ENCODE measurements at regions not wholly inside any gene's neighbourhood (a gene's known extent, or its start where the extent isn't known, plus 50 kb on each side); places are given as distances from the start of the nearest gene placed in this dataset.

DNA sequence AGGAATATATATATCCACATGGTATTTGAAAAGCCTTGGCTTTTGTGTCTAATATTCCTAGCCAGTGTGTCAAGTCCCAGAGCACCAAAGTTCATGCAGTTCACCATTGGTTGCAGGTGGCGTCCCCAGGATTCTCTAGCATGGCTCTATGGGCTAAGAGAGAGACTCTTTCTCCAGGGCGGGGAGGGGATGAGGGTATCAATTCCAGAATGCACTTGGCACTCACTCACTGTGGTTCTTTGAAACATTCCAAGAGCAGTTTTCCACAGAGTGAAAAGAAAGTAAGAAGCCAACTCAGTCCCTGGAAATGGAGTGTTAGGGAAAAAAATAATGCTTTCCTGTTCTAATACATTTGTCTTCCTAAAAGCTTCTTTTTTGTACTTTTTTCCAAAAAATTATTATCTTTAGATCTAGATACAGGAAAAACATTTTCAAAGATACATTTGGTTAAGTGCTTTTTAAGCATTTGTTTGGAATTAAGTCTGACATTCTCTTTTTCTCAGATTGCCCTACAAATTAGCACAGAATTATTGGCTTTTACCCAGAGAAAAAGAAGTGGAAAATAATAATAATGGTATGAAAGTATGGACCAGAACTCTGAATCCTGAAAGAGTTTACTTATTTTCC, 239.9 kb downstream of the PAX3 start:
- DNase-seq (ENCODE audit: low read depth), result no peak

DNA sequence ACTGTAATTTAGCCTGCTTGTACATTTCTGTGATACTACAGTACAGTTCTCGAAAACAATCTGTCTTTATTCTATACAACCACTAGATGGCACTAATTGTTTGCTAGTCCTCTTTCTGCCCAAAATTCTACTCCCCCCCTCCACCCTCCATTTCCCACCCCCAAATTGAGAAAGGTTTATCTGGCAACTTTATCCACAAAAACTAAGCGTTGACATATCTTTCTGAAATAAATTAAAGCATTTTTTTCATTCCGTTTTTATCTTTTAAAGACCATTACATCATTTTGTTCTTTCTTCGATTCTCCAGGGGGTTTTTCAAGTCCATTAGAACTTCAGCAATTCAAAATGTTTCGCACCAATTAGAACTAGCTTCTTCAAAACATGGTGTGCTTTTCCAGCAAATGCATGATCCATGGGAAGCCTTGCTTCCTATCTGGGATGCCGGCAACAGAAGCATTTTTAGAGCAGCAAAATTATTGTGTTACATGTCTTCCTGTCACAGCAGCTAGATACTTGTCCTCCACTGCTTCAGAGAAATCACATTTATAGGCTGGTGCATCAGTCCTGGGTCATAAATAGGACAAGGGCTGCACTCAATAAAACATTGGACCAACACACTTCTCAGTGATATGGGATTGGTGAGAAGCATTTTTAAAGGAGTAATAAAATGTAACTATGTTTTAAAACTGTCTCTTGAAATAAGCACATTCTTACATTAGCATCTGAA, 241.3 kb downstream of the PAX3 start:
- DNase-seq (ENCODE audit: low read depth), result peak; percentile 19

DNA sequence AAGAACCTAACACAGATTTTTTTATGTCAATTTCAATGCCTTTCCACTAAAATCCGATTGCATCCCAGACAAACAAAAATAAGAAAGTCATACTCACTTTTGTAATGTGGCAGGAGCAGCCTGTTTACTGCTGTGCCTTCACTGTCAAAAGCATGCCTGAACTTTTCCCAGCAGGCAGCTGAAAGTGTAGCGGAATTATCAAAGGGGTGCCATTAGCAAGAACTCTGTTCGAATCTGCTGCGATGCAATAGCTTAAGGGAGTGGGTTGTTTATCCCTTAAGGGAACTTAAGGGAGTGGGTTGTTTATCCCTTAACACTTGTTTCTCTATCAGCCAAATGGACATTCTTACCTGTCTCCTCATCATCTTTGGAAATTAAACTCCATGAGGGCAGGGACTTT, 243.5 kb downstream of the PAX3 start:
- no peak for DNase-seq (ENCODE audit: low read depth)

DNA sequence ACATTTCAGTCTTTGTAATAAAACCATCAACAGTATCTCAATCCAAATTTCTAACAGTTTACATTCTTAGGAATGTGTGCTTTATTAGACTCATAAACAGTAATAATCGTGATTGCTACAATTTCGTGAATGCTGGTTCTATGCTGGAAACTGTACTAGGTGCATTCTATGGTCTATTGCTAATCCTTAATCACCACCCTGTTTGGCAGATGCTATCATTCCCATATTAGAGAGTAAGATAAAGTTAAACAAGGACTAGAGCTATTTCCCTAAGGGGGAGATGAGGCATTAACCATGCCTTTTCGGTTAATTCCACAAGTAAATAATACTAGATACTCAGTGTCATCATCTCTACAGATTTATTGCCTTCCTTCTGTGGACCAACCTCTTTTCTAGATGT, 244.0 kb downstream of the PAX3 start:
- peak; percentile 32 for DNase-seq (ENCODE audit: low read depth)

DNA sequence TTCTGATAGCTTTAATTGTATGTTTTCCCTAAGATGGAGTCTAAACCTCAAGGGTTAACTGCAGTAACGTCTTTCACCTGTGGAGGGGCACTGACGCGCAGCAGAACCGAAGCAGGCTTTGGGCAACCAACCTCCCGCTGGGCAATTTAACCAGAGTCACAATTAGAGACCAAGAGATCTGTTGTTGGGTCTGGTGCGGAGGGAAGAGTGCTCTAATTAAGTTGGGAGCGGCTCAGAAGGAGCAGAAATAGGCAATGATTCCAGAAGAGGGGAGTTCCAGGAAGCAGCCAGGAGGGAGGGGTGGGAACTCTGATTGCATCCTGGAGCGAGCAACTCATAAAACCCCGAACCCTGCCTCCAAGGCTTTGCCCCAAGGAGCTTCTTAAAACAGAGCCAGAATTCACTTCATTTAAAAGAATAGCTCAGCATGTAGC, 245.8 kb downstream of the PAX3 start:
- DNase-seq (ENCODE audit: low read depth), result peak; percentile 16

DNA sequence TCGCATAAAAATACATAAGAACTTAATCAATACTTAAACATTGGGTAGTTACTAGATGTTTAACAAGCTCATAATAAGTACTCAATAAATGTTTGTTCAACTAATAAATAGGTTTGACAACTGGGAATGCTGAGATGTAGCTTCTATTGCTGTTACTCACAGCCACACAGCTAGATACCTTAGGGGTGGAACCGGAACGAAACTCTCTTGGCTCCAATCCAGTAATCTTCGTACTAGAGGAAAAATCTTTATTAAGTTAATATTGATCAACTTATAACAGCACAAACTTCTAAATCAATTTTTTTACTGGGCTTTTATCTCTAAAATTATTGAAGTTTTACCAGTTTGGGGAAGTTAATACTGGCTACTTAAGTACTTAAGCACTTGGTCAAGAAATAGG, 247.8 kb downstream of the PAX3 start:
- DNase-seq (ENCODE audit: low read depth), result no peak

DNA sequence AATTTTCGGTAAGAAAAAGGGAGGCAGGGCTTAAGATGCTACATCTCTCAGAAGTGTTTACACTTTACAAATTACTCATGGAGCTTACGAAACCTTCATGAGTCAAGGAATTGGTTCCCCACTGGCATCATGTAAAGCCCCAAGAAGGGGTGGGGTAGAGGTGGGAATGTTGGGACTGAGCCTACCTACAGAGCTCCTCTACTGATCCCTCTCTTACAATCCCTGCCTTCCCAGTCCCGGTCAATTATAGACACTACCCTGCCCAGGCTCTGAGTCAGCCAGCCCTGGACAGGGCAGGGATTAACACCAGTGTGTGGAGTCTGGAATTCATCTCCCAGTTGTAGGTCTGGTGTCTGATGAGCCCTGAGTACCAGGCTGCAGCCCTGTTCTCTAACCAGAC, 248.9 kb downstream of the PAX3 start:
- peak; percentile 65 for DNase-seq (ENCODE audit: low read depth)

DNA sequence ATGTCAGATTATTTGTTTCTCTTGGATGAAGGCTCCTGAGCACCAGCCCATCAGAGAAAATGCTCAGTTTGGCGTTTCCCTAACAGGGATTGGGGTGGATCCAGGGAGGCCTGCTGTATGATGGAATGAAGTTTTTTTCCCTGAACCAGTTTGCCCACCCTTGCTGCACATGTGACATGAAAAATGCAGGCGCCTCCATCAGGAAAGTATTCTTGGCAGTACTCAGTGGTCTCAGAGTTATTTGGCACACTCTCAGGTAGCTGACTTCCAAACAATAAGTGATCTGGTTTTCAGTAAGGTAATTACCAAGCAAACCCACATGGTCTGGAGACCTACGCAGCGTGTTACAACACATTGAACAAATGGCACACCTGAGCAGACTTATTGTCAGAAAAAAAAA, 254.9 kb downstream of the PAX3 start:
- DNase-seq (ENCODE audit: low read depth), result no peak

DNA sequence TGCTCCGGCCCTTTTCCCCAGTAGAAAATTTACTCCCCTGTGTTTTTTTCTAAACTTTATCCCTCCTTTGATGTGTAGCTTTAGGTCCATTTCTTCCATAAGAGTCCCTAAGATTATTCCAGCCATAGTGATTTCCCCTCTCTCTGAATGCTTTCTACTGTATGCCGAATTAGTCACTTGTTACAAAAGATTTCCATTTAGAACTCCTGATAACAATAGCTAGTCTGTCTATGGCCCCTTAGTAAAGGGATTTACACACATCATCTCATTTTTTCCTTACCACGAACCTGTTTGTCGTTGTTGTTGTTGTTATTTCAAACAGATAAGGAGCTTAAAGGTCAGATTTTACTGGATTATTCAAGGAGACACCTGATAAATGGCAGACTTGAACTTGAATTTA, 256.1 kb downstream of the PAX3 start:
- no peak for DNase-seq (ENCODE audit: low read depth)

DNA sequence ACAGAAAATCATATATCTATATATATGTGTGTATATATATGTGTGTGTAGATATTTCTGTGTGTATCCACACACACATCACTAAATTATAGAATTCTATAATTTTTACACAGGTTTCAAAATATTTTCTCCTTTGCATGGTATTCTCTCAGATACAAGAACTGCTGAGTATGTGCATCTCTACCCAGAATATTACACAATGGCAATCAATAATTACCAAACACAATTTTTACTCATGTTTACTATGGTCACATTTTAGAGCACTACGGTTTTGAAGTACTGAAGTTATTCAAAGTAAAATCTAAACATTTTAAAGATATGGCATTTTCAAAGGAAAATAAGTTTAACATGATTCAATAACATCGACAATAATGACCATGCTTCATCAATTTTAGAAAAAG, 258.5 kb downstream of the PAX3 start:
- no peak for DNase-seq (ENCODE audit: low read depth)

DNA sequence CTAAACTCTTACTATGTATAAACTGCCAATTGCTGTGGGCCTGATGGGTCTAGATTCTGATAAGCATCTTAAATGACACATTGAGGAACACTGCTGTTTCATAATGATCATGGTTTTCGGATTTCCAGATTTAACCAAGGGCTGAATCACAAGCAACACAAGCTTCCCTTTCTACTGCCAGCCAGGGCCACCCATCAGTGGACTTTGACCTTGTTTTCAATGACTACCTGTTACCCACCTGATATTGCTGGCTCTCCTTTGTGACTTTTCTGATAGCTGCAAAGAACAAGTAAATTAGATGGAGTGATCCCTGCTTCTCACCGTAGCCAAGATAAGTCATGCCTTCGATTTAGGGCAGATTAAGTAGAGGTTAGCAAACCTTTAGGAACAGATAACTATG, 259.0 kb downstream of the PAX3 start:
- DNase-seq (ENCODE audit: low read depth), result no peak

DNA sequence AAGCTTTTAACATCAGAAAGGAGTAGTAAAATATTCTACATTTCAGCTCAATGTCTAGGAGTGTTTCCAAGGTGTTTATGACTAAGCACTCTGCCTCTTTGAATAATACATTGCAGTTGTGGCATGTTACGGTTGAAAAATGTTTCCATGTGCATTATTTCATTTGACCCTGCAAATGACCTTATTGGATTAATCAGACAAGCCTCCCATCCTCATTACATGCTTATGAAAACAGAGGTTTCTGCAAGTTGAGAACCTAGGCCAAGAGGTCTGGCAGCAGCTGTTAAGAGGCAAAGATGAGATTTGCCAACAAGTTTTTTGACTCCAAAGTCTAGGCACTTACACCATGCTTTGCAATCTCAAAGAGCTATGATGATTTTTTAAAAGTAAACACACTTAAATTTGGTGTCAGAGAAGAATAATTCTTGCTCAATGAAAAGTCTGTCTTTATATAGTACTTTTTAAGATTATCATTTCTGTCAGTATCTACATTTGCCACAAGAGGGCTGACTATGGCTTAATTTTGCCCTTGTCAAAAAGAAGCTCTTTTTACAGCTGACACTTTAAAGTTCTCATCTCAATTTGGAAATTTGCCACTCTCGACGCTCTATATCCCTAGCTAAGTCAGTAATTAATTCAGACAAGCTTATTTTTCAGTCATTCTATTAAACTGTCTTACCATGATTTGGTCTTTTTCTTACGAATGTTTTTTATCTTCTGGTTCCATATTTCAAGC, 260.6 kb downstream of the PAX3 start:
- DNase-seq (ENCODE audit: low read depth), result peak; percentile 30

DNA sequence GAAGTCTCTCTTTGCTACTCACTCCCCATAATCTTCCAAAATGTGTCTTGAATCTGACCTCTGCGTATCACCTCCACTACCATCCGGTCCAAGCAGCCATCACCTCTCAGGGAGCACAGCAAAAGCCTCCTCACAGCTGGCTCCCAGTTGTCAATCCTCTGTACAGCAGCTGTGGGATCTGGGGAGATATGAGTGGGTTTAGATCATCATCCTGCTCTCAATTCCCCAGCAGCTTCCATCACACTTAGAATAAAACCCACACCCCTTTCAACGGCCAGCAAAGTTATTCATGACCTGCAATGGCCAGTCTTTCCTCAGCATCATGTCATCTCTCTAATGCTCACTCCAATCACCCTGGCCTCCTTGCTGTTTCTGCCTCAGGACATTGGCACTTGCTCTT, 261.6 kb downstream of the PAX3 start:
- no peak for DNase-seq (ENCODE audit: low read depth)

DNA sequence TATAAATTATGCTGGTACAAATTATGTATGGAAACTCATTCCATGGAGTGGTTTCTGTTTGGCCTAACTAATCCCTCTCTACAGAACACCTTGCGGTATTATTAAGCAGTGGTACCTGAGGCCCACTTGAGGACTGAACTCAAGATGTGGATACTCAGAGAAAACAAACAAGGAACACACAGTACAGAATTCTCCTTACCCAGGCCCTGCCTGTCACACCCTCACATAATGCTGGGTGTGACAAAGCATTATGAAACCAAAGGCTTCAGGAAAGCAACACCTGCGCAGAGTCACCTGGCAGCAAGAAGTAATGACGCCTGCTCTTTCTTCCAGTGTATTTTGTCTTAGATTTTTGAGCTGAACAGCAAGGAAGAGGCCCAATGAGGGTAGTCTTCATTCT, 264.7 kb downstream of the PAX3 start:
- DNase-seq (ENCODE audit: low read depth), result no peak

DNA sequence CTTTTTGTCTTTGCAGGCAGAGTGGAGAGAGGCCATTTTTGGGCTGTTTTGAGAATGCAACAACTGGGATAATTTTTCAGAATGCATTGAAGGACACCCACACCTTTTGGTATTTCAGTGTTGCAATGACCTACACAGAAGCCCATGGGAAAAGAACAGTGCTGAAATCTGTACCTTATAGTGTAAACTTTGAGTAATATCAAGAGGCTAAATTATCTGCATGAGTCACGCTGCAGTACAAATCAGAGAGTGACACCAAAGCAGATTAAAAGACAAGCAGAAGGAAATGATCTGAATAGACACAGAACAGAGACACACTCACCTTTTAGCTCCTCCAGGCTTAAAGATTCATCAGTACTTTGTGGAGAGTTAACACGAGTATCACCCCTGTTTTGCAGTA, 265.3 kb downstream of the PAX3 start:
- DNase-seq (ENCODE audit: low read depth), result peak; percentile 33

DNA sequence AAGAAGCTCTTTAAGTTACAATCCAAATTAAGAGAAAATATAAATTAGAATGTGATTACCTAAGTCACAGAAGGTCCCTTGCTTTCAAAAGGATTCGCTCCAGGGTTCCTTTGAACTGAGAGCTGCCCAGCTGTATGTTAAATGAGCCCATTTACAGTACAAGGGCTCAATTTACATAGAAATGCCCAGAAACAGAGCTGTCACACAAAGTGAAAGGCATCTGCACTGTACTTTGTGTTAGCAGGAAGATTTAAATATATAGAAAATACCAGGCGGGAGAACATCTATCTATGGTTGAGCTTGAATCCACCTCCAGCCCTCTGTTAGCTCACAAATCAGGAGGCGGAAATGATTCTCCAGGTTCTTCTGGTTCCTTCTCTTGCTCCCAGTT, 272.9 kb downstream of the PAX3 start:
- DNase-seq (ENCODE audit: low read depth), result no peak

DNA sequence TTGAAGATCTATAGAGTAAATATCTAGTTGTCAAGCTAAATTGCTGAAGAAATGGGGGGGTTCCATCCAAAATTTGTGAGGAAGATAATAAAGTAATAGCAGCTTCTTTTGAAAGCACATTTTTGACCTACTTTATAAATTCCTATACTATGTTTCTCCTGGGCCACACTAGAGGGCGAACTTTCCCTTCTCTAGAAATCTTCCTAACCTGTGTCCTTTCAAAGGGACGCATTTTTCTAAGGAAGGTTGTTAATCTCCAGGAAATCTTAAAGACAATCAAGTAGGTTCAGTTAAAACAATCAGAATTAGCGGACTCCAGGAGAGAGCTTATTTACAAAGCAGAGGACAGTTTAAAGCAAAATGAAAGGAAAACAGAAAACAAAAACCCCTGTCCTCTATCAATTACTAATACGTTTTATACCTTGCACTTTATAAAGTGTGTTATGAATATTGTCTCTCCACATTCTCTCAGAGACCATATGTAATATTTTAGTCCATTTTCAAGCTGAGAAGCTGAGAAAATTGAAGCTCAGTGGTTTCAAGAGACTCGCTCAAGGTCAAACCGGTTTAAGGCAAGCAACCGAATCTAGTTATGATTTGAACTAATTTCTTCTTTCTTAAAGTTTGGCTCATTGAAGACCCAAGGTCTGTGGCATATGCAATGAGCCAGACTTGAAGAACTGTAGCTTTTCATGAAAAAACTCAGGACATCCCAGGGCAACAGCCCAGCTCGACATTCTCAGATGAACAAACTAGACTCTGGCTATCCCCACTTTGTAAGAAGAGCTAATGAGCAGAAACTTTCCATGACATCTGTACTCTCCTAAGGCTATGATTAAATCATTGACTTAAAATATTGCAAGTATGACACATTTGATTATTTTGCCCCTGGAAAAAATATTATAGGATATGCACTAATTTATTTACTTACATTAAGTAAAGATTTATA, 273.6 kb downstream of the PAX3 start:
- DNase-seq (ENCODE audit: low read depth), result peak; percentile 59

DNA sequence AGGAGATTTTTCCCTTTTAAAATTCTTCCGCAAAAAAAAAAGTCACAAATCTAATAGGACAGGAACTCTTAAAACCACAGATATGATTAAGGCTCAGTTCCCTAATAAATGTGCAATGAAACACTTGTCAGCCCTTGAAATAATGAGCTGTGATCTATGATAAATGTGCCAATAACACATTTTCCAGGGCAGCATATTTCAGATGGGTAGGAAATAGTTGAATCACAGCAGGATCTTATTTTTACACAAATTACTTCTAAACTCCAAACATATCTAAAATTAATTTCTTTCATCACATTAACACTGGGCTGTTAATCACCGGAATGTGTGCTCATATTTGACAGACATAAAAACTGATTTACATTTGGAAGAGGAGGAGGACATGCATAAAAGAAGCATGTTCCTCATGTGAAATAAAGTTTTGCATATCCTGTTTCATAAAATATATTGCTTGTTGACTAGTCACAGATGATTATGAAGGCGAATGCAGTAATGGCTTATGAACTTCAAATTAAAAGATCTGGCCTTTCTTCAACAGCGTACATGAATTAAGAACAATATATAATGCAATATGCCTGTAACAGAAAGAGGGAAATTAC, 281.4 kb downstream of the PAX3 start:
- DNase-seq (ENCODE audit: low read depth), result no peak

DNA sequence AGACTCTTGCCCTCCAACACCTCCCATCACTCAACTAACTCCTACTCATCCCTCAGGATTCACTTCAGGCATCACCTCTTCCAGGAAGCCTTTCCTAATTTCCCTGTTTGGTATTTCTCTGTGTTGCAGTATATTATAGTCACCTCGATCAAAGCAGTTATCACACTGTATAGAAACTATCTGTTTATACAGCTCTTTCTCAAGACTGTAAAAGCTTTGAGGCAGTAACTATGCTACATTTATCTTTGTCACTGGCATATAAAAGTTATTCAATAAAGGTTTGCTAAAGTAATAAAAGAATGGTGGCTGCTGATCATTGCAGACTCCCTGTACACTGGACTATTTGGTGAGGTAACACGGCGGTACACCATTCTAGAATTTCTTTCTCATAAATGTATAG, 284.9 kb downstream of the PAX3 start:
- DNase-seq (ENCODE audit: low read depth), result no peak

DNA sequence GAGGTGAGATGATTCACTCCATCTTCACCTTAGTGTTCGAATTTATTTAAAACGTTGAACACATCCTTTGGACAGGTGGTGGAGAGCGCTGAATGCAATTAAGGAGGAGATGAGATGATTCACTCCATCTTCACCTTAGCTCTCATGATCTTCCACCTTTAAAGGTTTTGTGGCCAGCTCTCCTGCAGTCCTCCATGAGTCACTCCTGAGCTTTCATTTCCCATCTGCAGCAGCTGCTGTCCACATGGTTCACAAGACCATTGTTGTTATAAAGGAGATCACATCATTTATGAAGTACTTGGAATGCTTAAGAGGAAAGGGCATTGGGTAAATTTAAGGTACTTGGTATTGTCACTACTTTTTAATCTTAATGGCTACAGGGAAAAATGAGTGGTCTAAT, 298.5 kb downstream of the PAX3 start:
- peak; percentile 92 for DNase-seq (ENCODE audit: low read depth)

DNA sequence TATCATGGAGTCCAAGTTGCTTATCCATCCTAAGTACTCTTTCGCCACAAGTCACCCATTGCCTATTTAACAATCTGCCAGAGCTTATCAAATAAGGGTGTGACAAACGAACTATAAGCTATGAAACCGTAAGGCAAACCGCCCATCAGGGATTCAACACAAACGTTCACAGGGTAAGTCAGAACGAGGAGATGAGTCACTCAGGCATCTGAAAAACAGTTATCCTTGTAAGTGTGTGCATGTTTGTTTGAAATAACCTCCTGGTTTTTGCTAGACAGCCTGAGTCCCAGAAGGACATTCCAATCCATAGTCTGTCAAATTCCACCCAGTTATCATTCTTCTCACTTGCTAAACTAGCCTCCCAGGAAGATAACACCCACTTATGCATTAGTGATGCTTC, 299.1 kb downstream of the PAX3 start:
- DNase-seq (ENCODE audit: low read depth), result peak; percentile 88

DNA sequence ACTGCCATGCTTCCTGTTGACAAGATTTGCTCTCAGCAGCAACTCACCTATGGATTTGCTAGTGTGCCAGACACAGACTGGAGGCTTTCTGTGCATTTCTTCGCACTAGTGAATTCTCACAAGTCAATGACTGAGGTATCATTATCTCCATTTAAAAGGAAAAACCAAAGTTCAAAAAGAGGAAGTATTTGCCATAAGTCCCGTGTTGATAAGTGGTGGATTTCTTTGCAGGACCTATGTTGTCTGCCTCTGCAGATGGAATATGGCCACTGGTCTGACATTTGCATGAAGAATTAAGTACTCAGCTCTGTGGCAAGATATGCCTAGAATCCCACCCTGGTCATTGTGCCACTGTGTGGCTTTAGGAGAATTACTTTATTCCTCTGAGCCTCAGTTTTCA, 299.6 kb downstream of the PAX3 start:
- no peak for DNase-seq (ENCODE audit: low read depth)
